ENCODE measurements at regions not wholly inside any gene's neighbourhood (a gene's known extent, or its start where the extent isn't known, plus 50 kb on each side); places are given as distances from the start of the nearest gene placed in this dataset.

DNA sequence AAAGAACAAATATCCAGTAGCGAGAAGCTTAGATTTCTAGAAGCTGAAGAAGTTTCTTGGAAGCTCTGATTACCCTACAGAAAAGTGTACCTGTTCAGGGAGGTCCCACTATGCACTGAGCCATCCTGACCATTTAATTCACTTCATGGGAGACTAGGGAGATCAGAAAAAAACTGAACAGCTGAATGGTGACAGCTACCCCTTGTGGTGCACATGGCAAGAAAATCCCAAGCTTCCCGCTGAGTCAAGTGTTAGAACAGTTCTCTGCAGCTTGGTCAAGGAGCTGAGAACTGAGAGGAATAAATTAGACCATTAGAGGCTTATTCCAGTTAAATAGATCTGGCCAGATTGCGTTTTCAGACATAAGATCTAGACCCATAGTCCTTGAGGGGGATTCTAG lies 197.2 kb upstream of the VEPH1 start:
- DNase-seq: no peak

DNA sequence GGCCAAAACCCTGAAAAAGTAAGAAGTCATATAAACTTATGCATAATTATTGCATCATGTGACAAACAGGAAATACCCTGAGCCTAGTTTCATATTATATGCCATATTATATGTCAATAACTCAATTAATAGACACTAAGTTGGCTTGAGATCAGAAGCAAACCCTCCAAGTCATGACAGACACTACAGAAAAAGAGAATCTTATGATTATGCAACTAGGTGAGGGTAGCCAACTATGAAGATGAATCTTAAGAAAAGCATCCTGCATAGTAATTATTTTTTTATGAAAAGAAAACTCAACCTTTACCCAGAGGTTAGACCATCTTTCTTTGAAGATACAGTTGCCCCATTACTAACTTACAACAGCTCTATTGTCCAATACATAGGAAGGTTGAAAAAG lies 192.4 kb upstream of the VEPH1 start:
- DNase-seq: no peak

DNA sequence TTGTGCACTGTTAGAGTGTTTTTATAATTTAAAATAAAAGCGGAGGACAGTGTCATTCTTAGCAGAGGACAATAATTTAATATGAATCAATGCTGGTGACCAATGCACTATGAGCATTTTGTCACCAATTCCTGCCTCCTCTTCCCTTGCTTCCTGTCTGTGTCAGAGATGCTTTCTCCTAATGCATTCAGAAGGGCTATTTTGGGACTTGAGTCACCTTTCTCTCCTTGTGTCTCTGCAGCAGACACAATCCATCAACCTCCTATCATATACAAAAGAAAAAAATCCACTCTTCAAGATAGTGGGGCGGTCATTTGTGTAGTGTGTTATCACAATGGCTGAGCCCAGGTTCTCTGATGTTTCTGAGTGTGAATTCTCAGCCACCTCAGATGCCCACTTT lies 191.9 kb upstream of the VEPH1 start:
- no peak for DNase-seq

- DNase-seq: no peak
These were observed 190.5 kb upstream of the VEPH1 start for GRCh38 chr3:157693762-157694161.

DNA sequence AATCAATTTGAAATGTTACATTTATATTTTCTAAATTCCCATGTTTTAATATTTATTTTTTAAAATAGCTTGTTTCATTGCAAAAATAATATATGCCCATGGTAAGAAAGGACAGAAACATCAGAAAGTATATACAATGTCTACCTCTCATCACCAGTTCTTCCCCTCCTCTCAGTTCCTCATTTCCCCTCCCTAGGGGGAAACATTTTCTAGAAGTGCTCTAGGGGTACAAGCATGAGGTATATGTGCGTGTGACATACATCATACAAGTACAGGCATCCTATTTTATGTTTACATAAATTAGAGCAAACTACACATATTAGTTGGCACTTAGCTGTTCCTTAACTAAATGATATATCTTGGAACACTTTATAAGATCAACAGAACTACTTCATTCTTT lies 189.3 kb upstream of the VEPH1 start:
- DNase-seq: no peak

GRCh38 chr3:157683668-157684067 lies 180.5 kb upstream of the VEPH1 start:
- no peak for DNase-seq

DNA sequence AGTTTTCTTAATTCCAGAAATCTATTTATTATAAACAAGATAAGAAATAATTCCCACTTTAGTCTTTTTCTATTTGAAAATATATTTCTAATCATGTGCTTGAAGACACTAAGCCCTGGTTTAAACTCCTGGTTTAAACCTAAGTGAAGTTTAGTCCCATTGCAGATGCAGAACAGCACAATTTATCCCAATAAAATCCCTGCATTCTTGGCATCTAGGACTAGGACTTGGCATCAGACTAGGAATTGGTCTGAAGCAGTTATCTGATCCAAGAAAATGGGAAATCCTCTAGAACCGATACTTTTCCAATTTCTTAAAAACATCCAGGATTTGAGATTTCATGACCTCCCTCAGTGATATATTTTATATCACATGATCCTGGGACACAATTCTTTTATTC lies 168.8 kb upstream of the VEPH1 start:
- DNase-seq: no peak

- no peak for DNase-seq
These were observed 168.4 kb upstream of the VEPH1 start for GRCh38 chr3:157671656-157672055.

- no peak for DNase-seq
These were observed 166.2 kb upstream of the VEPH1 start for GRCh38 chr3:157669416-157669815.

- no peak for DNase-seq
These were observed 164.3 kb upstream of the VEPH1 start for GRCh38 chr3:157667493-157667892.

GRCh38 chr3:157662171-157662570 lies 159.0 kb upstream of the VEPH1 start:
- DNase-seq: no peak

- no peak for DNase-seq
These were observed 157.6 kb upstream of the VEPH1 start for GRCh38 chr3:157660847-157661246.

GRCh38 chr3:157652366-157652765 lies 149.2 kb upstream of the VEPH1 start:
- DNase-seq: no peak

- no peak for DNase-seq
These were observed 147.5 kb upstream of the VEPH1 start for GRCh38 chr3:157650699-157651098.

DNA sequence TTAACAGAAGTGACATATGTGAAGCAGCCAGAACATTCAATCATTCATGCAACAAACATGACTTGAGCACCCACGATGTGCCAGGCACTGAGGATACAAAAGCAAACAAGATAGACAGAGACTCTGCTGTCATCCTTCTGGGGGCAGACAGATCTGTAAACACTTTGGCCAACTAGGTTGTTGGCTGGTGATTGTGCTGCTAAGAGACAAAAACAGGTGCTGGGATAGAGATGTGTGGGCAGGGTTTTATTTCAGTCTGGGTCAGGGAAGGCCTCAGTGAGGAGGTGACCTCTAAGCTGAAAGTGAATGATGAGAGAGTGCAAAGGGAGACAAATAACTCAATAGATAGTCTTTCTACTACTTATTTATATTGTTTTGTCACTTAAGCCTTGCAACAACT lies 147.0 kb upstream of the VEPH1 start:
- no peak for DNase-seq

DNA sequence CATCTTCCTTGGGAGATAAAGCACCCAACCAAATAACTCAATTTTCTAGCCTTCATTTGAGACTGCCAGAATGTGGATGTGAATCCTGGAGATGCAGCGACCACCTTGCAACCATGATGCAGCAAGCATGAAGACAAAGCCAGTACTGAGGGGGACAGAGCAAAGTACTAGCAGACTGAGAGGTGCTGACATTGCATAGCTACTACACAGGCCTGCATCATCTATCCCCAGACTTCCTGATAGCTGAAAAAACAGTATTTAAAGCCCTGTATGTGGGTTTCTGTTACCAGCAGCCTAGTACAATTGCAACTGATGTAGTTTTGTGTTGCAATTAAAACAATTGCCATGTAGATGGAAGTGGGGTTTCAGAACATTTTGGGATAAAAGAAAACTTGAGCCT lies 146.3 kb upstream of the VEPH1 start:
- DNase-seq: no peak

DNA sequence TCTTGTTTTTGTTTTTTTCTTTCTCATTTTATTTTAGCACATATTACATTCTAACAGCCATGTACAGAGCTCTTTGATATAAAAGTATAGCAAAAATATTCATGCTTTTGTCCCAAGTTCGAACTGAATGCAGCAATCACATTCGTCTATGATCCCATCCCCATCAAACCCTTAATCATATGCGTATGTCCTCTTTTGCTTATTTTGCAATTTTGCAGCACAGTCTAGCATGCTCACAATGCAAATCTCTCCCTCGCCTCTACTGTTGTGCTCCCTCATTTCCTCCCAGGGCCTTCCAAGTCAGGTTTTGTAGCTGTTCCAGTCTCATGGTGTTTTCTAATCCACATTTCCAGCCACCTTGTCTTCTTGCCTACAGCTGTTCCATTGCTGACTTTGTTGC lies 144.6 kb upstream of the VEPH1 start:
- no peak for DNase-seq

- no peak for DNase-seq
These were observed 136.7 kb upstream of the VEPH1 start for GRCh38 chr3:157639756-157640426.

DNA sequence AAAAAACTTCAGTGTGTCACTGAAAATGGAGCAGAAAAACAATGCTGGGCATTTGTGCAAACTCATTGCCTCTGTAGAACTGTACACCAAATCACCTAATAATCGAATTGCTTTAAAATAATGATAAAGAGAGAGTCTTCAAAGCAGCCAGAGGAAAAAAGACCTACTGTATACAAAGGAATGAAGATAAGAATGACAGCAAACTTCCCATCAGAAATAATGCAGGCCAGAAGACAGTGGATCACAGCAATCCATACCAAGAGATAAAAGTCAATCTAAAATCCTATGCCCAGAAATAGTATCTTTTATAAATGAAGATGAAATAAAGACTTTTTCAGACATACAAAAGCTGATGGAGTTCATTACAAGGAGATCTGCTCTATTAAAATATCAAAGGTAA lies 134.7 kb upstream of the VEPH1 start:
- no peak for DNase-seq

DNA sequence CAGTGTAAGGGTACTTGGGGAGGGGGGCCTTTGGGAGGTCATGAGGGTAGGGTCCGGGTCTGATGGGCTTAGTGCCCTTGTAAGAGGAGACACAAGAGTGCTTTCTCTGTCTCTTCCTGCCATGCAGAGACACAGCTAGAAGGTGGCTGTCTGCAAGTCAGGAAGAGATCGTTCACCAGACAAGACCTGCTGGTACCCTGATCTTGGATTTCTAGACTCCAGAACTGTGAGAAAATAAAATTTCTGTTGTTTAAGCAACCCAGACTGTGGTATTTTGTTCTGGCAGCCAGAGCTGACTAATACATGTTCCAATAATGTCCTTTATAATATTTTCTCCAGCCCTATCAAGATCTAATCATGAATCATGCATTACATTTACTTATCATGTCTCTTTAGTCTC lies 130.0 kb upstream of the VEPH1 start:
- no peak for DNase-seq

- DNase-seq: no peak
These were observed 128.9 kb upstream of the VEPH1 start for GRCh38 chr3:157632075-157632474.

- no peak for DNase-seq
These were observed 128.3 kb upstream of the VEPH1 start for GRCh38 chr3:157631478-157631877.

DNA sequence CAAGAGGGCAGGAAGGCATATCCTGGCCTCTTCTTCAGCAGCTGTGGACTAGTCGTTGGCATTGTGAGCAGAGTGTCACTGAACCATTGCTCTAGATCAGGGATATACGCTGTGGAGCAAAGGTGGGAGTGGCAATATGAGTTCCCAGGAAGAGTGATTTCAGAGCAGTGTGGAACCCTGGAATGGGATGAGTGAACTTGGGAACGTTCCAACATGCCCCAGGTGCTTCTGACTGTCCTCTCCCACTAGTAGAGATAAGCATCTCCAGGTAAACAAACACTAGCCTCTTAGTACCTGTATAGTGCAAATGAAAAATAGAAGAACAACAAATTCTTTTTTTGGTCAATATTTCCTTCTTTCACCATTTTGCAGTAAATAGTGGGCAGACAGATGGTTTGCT lies 123.6 kb upstream of the VEPH1 start:
- DNase-seq: no peak

DNA sequence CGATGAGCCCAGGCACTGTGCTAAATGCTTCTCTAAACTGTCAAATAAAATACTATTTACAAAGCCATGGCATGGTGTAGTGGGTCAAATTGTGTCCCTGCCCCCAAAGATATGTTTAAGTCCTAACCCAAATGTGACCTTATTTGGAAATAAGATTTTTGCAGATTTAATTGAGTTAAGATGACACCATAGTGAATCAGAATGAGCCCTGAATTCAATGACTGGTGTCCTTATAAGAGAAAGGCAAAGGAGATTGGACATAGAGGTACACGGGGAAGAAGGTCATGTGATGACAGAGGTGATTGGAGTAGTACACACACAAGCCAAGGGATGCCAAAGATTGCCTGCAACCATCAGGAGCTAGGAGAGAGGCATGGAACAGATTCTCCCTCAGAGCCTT lies 121.6 kb upstream of the VEPH1 start:
- no peak for DNase-seq

DNA sequence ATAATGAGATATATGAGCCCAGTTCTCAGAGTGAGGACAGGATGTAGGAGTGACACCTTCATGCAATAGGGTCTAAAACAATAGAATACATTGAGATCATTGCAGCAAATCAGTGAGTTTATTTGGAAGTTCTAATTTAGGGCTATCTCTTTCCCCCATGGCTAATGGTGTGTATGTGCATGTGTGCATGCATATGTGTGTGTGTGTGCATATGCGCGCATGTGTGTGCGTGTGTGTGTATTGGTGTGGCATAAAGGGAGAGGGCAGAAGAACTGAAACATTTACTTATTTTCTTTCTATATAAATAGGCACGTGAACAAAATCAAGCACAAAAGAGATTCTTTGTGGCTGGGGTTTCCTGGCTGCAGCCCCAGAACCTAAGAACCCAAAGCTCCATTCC lies 115.7 kb upstream of the VEPH1 start:
- DNase-seq: no peak

All from T1000 (cell line).